ENCODE measurements at regions not wholly inside any gene's neighbourhood (a gene's known extent, or its start where the extent isn't known, plus 50 kb on each side); places are given as distances from the start of the nearest gene placed in this dataset.
A peak's percentile ranks its signal among the peaks of the same experiment; 100 is the strongest.

- no peaks in the 10 kb centered on the region for H3K27me3 ChIP-seq
- no peaks in the 10 kb centered on the region for H3K4me1 ChIP-seq
- no peak overlapping the region for H3K27ac ChIP-seq
- no peak overlapping the region for H3K4me3 ChIP-seq
- H3K9me3 ChIP-seq: no peaks in the 10 kb centered on the region
- intact Hi-C loops (cut with DNase I; ENCODE audit: low total_unique reads): no loop called here
- TF ChIP-seq POLR2A (IDR thresholded peaks at IDR 0.05): no peak
- TF ChIP-seq CTCF (IDR thresholded peaks at IDR 0.05): no peak
- 72 to 81% methylated on average over 2 of the region's 2 CpGs for WGBS, 2 donors
- no peak for DNase-seq
- H3K36me3 ChIP-seq (ENCODE audit: low read depth, missing control alignments): no peaks in the 10 kb centered on the region
Observed at GRCh38 chr9:95645579-95645978, 128.8 kb upstream of the PTCH1 start.

- no peaks in the 10 kb centered on the region for H3K36me3 ChIP-seq (ENCODE audit: low read depth, missing control alignments)
- no peaks in the 10 kb centered on the region for H3K9me3 ChIP-seq
- H3K27ac ChIP-seq: no peak overlapping the region
- H3K4me1 ChIP-seq: no peaks in the 10 kb centered on the region
- no peak for DNase-seq
- TF ChIP-seq POLR2A (IDR thresholded peaks at IDR 0.05): no peak
- TF ChIP-seq CTCF (IDR thresholded peaks at IDR 0.05): no peak
- no peak overlapping the region for H3K4me3 ChIP-seq
- no peaks in the 10 kb centered on the region for H3K27me3 ChIP-seq
- intact Hi-C loops (cut with DNase I; ENCODE audit: low total_unique reads): no loop called here
- 41 to 43% methylated on average over 2 of the region's 2 CpGs for WGBS, 2 donors
Observed at GRCh38 chr9:95644377-95644776, 127.6 kb upstream of the PTCH1 start.

GRCh38 chr9:95643619-95644018, 126.8 kb upstream of the PTCH1 start:
- Histone ChIP-seq H3K4me3 (no peak overlapping the region), H3K36me3 (ENCODE audit: low read depth, missing control alignments) (no peaks in the 10 kb centered on the region), H3K9me3 (no peaks in the 10 kb centered on the region), H3K4me1 (no peaks in the 10 kb centered on the region), H3K27ac (no peak overlapping the region), H3K27me3 (no peaks in the 10 kb centered on the region)
- intact Hi-C loops (cut with DNase I; ENCODE audit: low total_unique reads): no loop called here
- no peak for DNase-seq
- WGBS, 2 donors: 74 to 79% methylated on average over 4 of the region's 4 CpGs
- TF ChIP-seq CTCF (IDR thresholded peaks at IDR 0.05) (no peak), POLR2A (IDR thresholded peaks at IDR 0.05) (no peak)

GRCh38 chr9:95642189-95642588, 125.4 kb upstream of the PTCH1 start:
- TF ChIP-seq CTCF (IDR thresholded peaks at IDR 0.05) (no peak), POLR2A (IDR thresholded peaks at IDR 0.05) (no peak)
- Histone ChIP-seq H3K36me3 (ENCODE audit: low read depth, missing control alignments) (no peaks in the 10 kb centered on the region), H3K4me1 (no peaks in the 10 kb centered on the region), H3K4me3 (no peak overlapping the region), H3K9me3 (no peaks in the 10 kb centered on the region), H3K27me3 (no peaks in the 10 kb centered on the region), H3K27ac (no peak overlapping the region)
- intact Hi-C loops (cut with DNase I; ENCODE audit: low total_unique reads): no loop called here
- no peak for DNase-seq

- Histone ChIP-seq H3K27ac (no peak overlapping the region), H3K4me3 (no peak overlapping the region), H3K9me3 (no peaks in the 10 kb centered on the region), H3K27me3 (no peaks in the 10 kb centered on the region), H3K36me3 (ENCODE audit: low read depth, missing control alignments) (no peaks in the 10 kb centered on the region), H3K4me1 (no peaks in the 10 kb centered on the region)
- intact Hi-C loops (cut with DNase I; ENCODE audit: low total_unique reads): no loop called here
- WGBS, 2 donors: 76 to 78% methylated on average over 6 of the region's 6 CpGs
- TF ChIP-seq CTCF (IDR thresholded peaks at IDR 0.05) (no peak), POLR2A (IDR thresholded peaks at IDR 0.05) (no peak)
- DNase-seq: peak; percentile 36
Observed at GRCh38 chr9:95641586-95641985, 124.8 kb upstream of the PTCH1 start.

Measured in testis (tissue), 2 donors.